ENCODE measurements at regions not wholly inside any gene's neighbourhood (a gene's known extent, or its start where the extent isn't known, plus 50 kb on each side); places are given as distances from the start of the nearest gene placed in this dataset.

DNA sequence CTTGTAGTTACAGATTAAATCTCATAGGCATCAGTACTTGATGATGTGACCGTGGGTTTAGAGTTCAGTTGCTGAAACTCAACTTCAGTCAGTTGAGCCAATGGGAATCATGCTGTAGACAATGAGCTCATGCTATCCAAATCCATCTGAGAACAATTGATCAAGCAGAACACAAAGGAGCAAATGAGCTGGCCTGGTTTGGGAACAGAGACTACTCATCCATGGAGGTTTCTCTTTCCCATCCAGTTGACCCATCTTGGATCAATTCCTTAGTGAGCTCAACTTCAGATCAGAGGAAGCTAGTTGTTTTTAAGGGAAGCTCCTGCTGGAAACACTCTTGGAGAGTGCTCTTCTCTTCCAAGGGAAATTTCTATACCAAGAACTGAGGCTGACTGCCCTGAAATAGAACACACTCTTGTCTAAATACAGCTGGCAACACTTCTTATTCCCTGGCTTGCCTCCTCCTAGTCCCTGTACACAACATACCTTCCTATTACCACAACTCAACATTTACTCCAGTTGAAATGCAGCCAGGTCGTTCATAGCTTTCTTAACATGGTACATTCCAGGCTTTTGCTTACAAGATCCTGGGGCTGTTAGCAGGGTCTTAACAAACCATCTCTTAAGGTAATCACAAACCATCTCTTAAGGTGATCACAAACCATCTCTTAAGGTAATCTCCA lies 203.9 kb upstream of the PRDM1 start:
- DNase-seq (ENCODE audit: low spot score), result no peak
- no peaks in the 10 kb centered on the region for H3K9me3 Mint-ChIP-seq (ENCODE audit: unreplicated experiment)
- H3K27ac Mint-ChIP-seq (ENCODE audit: unreplicated experiment), result no peak overlapping the region
- peaks cover 3% of the 10 kb centered on the region for H3K27me3 Mint-ChIP-seq (ENCODE audit: unreplicated experiment)
- H3K4me1 Mint-ChIP-seq (ENCODE audit: unreplicated experiment), result no peaks in the 10 kb centered on the region
- TF ChIP-seq, protein P1, sequence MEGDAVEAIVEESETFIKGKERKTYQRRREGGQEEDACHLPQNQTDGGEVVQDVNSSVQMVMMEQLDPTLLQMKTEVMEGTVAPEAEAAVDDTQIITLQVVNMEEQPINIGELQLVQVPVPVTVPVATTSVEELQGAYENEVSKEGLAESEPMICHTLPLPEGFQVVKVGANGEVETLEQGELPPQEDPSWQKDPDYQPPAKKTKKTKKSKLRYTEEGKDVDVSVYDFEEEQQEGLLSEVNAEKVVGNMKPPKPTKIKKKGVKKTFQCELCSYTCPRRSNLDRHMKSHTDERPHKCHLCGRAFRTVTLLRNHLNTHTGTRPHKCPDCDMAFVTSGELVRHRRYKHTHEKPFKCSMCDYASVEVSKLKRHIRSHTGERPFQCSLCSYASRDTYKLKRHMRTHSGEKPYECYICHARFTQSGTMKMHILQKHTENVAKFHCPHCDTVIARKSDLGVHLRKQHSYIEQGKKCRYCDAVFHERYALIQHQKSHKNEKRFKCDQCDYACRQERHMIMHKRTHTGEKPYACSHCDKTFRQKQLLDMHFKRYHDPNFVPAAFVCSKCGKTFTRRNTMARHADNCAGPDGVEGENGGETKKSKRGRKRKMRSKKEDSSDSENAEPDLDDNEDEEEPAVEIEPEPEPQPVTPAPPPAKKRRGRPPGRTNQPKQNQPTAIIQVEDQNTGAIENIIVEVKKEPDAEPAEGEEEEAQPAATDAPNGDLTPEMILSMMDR (IDR thresholded peaks at IDR 0.05; ENCODE audit: unreplicated experiment), result no peak
- no peak overlapping the region for H3K4me3 Mint-ChIP-seq (ENCODE audit: unreplicated experiment)
- H3K36me3 Mint-ChIP-seq (ENCODE audit: low read depth, unreplicated experiment), result no peaks in the 10 kb centered on the region

DNA sequence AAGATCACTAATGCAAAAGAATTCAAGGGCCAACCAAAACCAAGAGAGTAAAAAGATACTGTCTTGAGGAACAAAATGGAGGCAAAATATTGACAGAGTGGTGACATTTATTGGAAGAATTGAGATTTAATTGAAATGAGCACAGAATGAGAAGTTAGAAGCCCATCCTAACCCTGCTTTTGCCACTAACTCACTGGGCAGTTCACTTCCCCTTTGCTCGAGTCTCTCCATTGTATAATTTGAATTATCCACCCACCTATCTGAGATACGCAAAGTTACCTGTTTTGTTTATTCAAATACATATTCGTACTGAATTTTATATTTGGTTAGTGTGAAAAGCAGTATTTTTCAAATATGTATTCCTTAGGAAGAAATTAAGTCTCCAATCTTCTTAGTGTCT lies 204.5 kb upstream of the PRDM1 start:
- Mint-ChIP-seq H3K9me3 (ENCODE audit: unreplicated experiment) (no peaks in the 10 kb centered on the region), H3K27me3 (ENCODE audit: unreplicated experiment) (peaks cover 3% of the 10 kb centered on the region), H3K27ac (ENCODE audit: unreplicated experiment) (no peak overlapping the region), H3K4me3 (ENCODE audit: unreplicated experiment) (no peak overlapping the region), H3K4me1 (ENCODE audit: unreplicated experiment) (peaks cover 2% of the 10 kb centered on the region), H3K36me3 (ENCODE audit: low read depth, unreplicated experiment) (no peaks in the 10 kb centered on the region)
- TF ChIP-seq, protein P1 (IDR thresholded peaks at IDR 0.05; ENCODE audit: unreplicated experiment), result no peak
- DNase-seq (ENCODE audit: low spot score), result no peak

DNA sequence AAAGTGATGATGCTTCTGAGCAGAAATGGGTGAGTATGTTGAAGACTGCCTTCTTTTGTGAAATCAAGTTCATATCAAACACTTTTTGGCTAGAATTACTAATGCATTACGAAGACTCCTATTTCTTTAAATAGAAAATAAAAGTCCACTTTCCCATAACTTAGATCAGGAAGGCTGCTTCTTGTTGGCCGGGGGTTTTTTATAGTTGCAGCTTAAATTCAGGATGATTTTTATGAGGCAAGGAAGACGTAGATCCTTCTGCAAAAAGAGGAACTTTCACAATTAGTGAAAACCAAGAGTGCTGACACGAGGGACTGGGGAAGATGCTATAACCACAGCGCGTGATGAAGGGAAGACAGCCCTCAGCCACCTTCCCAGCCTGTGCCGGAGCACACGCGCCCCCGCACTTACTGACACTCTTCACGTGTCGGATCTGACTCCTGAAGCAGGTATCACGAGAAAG lies 206.1 kb upstream of the PRDM1 start:
- Mint-ChIP-seq H3K27me3 (ENCODE audit: unreplicated experiment) (peaks cover 3% of the 10 kb centered on the region), H3K36me3 (ENCODE audit: low read depth, unreplicated experiment) (no peaks in the 10 kb centered on the region), H3K4me1 (ENCODE audit: unreplicated experiment) (peaks cover 5% of the 10 kb centered on the region), H3K4me3 (ENCODE audit: unreplicated experiment) (no peak overlapping the region), H3K27ac (ENCODE audit: unreplicated experiment) (no peak overlapping the region), H3K9me3 (ENCODE audit: unreplicated experiment) (no peaks in the 10 kb centered on the region)
- TF ChIP-seq, protein P1 (IDR thresholded peaks at IDR 0.05; ENCODE audit: unreplicated experiment), result no peak
- no peak for DNase-seq (ENCODE audit: low spot score)

DNA sequence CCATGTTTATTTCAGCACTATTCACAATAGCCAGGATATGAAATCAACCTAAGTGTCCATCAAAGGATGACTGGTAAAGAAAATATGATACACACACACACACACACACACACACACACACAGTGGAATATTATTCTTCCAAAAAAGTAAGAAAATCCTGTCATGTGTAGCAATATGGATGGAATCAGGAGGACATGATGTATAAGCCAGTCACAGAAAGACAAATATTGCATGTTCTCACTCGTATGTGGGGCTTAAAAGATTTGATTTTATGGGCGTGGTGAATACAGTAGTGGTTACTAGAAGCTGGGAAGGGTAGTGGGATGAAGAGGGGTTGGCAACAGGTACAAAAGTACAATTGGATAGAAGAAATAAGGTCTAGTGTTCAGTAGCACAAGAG lies 207.0 kb upstream of the PRDM1 start:
- Mint-ChIP-seq H3K27me3 (ENCODE audit: unreplicated experiment) (peaks cover 3% of the 10 kb centered on the region), H3K4me1 (ENCODE audit: unreplicated experiment) (peaks cover 5% of the 10 kb centered on the region), H3K9me3 (ENCODE audit: unreplicated experiment) (no peaks in the 10 kb centered on the region), H3K36me3 (ENCODE audit: low read depth, unreplicated experiment) (no peaks in the 10 kb centered on the region), H3K27ac (ENCODE audit: unreplicated experiment) (no peak overlapping the region), H3K4me3 (ENCODE audit: unreplicated experiment) (no peak overlapping the region)
- TF ChIP-seq, protein P1 (IDR thresholded peaks at IDR 0.05; ENCODE audit: unreplicated experiment), result no peak
- no peak for DNase-seq (ENCODE audit: low spot score)

DNA sequence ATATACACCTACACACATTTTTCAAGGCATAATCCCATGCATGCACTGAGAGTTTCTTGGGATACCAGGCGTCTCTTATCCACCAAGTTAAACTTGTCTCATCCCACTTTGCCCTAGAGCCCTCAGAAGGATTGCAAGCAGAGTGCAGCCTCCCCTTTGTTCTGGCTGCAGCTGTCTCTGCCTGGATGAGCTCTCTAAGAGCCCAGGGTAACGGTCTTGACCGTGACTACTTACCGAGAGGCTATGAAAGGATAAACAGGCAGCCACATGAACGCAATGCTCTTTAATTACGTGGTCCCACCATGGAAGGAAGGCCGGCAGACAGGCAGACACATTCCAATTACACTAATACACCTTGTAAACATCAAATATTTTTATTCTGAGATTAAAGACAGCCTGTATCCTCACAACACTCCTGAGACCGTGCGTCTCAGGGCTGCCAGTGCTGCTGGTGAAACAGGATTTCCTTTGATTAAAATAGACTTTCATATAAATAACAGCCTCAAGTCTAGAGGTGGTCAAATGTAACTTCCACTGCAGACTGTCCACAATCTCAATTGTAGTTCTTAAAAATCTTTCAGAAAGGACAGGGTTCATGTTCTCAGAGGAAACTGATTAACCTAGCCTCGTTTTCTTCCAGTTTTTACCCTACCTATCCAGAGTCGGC lies 210.0 kb upstream of the PRDM1 start:
- no peak overlapping the region for H3K4me3 Mint-ChIP-seq (ENCODE audit: unreplicated experiment)
- no peaks in the 10 kb centered on the region for H3K9me3 Mint-ChIP-seq (ENCODE audit: unreplicated experiment)
- H3K27me3 Mint-ChIP-seq (ENCODE audit: unreplicated experiment), result peaks cover 1% of the 10 kb centered on the region
- TF ChIP-seq, protein P1 (IDR thresholded peaks at IDR 0.05; ENCODE audit: unreplicated experiment), result no peak
- H3K27ac Mint-ChIP-seq (ENCODE audit: unreplicated experiment), result no peak overlapping the region
- H3K36me3 Mint-ChIP-seq (ENCODE audit: low read depth, unreplicated experiment), result no peaks in the 10 kb centered on the region
- peaks cover 5% of the 10 kb centered on the region for H3K4me1 Mint-ChIP-seq (ENCODE audit: unreplicated experiment)
- no peak for DNase-seq (ENCODE audit: low spot score)
